ENCODE measurements at regions not wholly inside any gene's neighbourhood (a gene's known extent, or its start where the extent isn't known, plus 50 kb on each side); places are given as distances from the start of the nearest gene placed in this dataset.

GRCh38 chr15:72920551-72920950 is 131.7 kb upstream of the NEO1 start:
- TF ChIP-seq CTCF (IDR thresholded peaks at IDR 0.05) = no peak
- TF ChIP-seq POLR2A (IDR thresholded peaks at IDR 0.05) = no peak

All from body of pancreas (tissue), 4 donors.